Stimulated activated CD4-positive, alpha-beta T cell treated with anti-CD3 and anti-CD28 coated beads, Interleukin-1b, Interleukin-23, amount 100 ng/mL, for 48 hours (primary cell): ENCODE measurements at regions not wholly inside any gene's neighbourhood (a gene's known extent, or its start where the extent isn't known, plus 50 kb on each side); places are given as distances from the start of the nearest gene placed in this dataset.
"Not testable (repeated sequence)": the region's sequence is repeated elsewhere in the genome, so short reads cannot be mapped to it uniquely, and the experiment has no call there.

ENCODE experiments used
- DNase-seq: peaks from one replicate; pipeline ENCODE4 v3.0.0-alpha.2; 2020

DNA sequence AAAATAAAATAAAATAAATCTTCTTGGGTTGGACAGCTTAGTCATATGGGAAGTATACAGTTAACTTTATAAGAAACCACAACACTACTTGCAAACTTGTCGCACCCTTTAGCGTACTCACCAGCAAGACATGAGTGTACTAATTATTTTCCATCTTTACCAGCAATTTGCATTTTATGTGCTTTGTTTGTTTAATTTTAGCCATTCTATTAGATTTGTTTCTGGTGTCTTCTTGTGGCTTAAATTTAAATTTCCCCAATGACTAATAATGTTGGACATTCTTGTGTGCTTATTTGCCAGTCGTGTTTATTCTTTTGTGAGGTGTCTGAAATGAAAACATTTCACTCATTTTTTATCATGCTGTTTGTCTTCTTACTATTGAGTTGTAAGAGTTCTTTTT, 1172.2 kb upstream of the CITED2 start:
- no peak for DNase-seq

DNA sequence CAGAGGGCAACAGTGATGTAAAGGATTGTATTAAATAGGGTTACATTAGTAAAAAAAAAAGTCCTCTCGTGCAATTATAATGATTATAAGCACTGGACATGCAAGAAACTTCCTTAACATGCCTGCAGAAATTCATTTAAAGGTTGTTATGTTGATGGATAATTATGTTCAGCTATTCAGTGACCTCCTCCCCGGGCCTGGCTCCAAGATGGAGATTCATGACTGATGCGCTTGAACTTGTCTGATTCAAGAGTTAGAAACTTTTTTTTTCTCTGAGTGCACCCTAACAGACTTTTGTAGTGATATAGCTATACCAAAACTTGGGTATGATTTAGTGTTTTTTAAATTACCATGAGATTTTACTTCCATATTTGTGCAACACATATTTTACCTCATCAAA, 1170.0 kb upstream of the CITED2 start:
- DNase-seq: no peak

GRCh38 chr6:140542863-140543262, 1168.4 kb upstream of the CITED2 start:
- DNase-seq: no peak

- DNase-seq: no peak
Observed at GRCh38 chr6:140541288-140541687, 1166.8 kb upstream of the CITED2 start.

DNA sequence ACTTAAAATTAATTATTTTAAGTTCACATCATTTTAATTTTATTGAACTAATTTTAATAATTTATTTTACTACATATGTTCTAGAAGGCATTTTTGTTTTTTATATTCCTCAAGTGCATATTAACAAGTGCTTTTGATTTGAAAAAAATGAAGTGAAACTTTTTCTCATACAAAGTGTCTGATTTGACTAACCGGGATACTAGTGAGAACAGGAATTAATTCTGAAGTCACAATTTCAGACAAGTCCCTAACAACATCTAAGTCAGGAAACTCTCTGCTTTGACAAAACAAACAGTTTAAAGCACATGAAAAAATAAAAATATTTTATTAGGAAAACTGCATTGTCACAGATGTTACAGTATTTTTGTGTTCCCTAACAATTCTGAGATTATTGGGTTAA, 1166.3 kb upstream of the CITED2 start:
- no peak for DNase-seq

GRCh38 chr6:140538926-140539325, 1164.5 kb upstream of the CITED2 start:
- no peak for DNase-seq

GRCh38 chr6:140537834-140538705, 1163.6 kb upstream of the CITED2 start:
- DNase-seq: no peak

DNA sequence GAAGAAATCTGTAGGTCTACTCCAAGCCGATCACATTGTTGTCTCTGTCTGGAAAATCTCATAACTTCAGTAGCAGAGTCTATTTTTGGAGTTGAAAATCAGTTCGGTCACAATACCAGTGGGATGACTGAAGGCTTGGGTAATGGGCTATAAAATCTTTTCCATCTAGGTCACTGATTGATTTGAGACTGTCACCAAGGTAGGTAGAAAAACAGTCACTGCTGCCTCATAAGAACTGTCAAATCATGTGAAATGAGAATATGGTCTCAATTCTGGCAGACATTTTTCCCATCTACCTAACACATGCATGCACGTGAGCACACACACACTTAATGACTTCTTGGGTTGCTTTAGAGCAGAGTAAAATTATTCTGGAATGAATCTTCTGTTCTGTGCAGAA, 1162.8 kb upstream of the CITED2 start:
- no peak for DNase-seq

- no peak for DNase-seq
Observed at GRCh38 chr6:140535511-140535910, 1161.1 kb upstream of the CITED2 start.

DNA sequence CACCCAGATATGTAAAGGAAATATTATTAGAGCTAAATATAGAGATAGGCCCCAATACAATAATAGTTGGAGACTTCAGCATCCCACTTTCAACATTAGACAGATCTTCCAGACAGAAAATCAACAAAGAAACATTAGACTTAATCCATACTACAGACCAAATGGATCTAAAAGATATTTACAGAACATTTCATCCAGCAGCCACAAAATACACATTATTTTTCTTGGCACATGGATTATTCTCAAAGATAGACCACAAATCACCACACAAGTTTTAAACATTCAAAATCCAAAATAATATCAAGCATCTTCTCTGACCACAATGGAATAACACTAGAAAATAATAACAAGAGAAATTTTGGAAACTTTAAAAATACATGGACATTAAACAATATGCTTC, 1159.1 kb upstream of the CITED2 start:
- no peak for DNase-seq

DNA sequence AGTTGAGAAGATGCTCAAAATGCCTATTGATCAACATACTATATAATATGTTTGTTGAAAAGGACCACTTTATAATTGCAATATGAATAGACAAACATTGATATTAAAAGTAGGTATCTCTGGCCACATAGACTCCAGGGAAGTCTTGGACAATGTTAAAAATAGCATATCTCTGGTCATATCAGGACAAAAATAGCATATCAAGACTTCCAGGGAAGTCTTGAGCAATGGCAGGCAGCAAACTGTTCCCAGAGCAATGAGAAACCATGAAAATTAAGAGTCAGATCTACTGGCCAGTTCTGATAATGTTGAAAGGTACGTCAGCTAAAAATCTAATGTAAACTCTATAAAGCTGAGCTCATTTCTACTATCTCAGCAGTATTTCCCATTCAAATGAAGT, 1130.3 kb upstream of the CITED2 start:
- DNase-seq: no peak

- DNase-seq: no peak
Observed at GRCh38 chr6:140500849-140501248, 1126.4 kb upstream of the CITED2 start.

DNA sequence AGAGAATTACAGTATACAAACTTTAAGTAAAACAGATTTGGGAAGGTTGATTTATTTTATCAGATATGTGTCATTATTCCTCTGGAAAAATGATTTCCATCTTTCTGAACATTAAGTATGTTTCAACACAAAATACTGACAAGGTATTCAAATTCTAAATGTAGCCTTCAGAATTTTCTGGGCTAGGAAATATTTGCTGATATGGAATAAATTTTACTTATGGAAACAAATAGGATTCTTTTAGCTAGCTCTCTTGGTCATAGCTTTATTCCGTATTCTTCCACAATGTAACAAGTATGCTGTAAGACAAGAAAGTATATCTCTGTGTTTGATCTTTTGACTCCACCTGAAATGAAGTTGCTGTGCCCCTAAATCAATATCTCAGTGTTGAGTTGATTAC, 1125.2 kb upstream of the CITED2 start:
- no peak for DNase-seq

GRCh38 chr6:140494321-140495108, 1120.1 kb upstream of the CITED2 start:
- DNase-seq: no peak

- not testable (repeated sequence) for DNase-seq
Observed at GRCh38 chr6:140493470-140493869, 1119.0 kb upstream of the CITED2 start.

- DNase-seq: no peak
Observed at GRCh38 chr6:140490081-140490480, 1115.6 kb upstream of the CITED2 start.

- DNase-seq: no peak
Observed at GRCh38 chr6:140487586-140487985, 1113.1 kb upstream of the CITED2 start.

DNA sequence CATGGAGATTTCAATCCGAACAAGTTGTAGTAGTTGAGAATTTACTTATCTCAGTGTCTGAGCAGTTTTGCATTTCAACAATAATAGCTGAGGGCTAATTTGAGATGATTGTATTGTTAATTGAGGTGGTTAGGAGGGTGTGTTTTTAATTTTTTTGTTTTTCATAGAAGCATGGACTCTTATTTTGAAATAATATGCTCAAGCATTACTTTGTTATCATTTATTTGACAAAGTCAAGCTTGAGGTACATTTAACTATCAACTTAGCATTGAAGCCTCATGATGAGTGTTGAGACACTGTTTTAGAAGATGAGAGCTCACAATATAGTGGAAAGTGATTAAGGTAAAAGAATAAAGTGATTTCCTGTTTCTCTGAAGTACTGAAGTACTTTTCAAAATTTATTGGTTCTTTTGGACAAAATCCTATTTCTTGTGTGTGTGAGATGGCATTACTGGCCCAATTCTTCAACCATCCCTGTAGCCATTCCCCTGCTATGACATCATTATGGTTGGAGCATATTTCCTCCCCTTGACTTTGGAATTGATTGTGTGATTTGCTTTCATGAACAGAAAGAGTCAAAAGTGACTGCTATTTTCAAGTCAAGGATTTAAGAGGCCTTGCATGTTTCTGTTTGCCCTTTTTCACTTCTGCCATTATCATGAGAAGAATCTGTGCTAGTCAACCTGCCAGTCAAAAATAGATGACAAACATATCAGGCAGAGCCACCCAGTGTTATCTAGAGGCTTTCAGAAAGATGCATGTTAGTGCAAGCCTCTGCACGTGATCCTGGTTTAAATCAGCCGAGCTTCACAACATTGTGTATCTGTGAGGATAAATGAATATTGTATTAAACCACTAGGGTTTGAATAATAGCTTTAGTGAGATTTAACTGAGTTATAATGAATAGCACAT, 1112.3 kb upstream of the CITED2 start:
- no peak for DNase-seq

- DNase-seq: no peak
Observed at GRCh38 chr6:140485740-140486449, 1111.4 kb upstream of the CITED2 start.

- DNase-seq: no peak
Observed at GRCh38 chr6:140480852-140481251, 1106.4 kb upstream of the CITED2 start.

- DNase-seq: no peak
Observed at GRCh38 chr6:140478631-140479030, 1104.2 kb upstream of the CITED2 start.

- no peak for DNase-seq
Observed at GRCh38 chr6:140475086-140475485, 1100.6 kb upstream of the CITED2 start.
